ENCODE measurements at regions not wholly inside any gene's neighbourhood (a gene's known extent, or its start where the extent isn't known, plus 50 kb on each side); places are given as distances from the start of the nearest gene placed in this dataset.

DNA sequence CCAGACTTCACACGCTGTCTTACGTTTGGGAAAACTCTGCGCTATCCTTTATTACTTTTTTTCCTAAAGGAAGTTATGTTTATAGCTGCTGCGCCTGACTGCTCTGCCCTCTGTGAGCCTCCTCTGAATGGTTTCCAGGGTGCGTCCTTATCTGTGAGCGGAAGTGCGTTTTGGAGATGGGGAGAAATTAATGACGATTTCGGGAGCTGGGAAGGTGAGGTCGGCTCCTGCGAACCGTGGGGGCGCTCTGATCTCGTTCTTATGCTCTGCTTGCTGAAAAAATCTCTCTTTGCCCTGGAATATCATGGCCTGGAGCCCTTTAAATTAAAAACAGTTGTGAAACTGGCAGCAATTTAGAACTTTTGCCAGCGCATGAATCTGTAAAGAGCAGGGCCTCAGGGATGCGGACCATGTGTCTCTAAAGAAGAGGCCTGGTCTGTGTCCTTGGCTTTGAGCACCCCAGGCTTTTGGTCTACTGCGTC, 135.7 kb upstream of the ZFHX3 start:
- TF ChIP-seq CTCF (IDR thresholded peaks at IDR 0.05), result no peak
- DNase-seq (ENCODE audit: low spot score) (no peak), ATAC-seq (ENCODE audit: low FRiP score) (no peak)

GRCh38 chr16:73179705-73180331, 131.9 kb upstream of the ZFHX3 start:
- DNase-seq (ENCODE audit: low spot score), result no peak
- no peak for ATAC-seq (ENCODE audit: low FRiP score)
- TF ChIP-seq CTCF (IDR thresholded peaks at IDR 0.05), result no peak

DNA sequence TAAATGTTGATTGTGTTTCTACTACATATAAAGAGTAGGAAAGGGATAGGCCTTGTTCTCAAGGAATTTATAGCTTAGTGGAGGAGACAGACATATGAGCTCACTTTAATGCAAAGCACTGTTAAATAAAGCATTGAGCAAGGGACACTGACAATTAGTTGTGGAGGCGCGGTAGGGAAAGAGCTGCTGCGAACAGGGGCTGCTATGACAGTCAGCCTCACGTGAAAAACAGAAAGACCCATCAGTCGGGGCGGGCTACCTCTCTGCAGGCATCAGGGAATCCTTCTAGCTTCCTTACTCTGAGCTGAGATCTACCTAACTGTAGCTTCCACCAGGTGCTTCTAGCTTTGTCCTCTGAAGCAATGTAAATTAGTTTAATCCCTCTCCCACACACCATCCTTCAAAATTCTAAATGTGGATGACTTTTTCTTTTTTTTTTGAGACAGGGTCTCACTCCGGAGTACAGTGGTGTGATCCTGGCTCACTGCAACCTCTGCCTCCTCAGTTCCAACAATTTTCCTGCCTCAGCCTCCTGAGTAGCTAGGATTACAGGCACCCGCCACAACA, 129.9 kb upstream of the ZFHX3 start:
- DNase-seq (ENCODE audit: low spot score) (no peak), ATAC-seq (ENCODE audit: low FRiP score) (no peak)
- no peak for TF ChIP-seq CTCF (IDR thresholded peaks at IDR 0.05)

- ATAC-seq (ENCODE audit: low FRiP score) (no peak), DNase-seq (ENCODE audit: low spot score) (no peak)
- no peak for TF ChIP-seq CTCF (IDR thresholded peaks at IDR 0.05)
Observed at GRCh38 chr16:73176577-73177013, 128.7 kb upstream of the ZFHX3 start.

DNA sequence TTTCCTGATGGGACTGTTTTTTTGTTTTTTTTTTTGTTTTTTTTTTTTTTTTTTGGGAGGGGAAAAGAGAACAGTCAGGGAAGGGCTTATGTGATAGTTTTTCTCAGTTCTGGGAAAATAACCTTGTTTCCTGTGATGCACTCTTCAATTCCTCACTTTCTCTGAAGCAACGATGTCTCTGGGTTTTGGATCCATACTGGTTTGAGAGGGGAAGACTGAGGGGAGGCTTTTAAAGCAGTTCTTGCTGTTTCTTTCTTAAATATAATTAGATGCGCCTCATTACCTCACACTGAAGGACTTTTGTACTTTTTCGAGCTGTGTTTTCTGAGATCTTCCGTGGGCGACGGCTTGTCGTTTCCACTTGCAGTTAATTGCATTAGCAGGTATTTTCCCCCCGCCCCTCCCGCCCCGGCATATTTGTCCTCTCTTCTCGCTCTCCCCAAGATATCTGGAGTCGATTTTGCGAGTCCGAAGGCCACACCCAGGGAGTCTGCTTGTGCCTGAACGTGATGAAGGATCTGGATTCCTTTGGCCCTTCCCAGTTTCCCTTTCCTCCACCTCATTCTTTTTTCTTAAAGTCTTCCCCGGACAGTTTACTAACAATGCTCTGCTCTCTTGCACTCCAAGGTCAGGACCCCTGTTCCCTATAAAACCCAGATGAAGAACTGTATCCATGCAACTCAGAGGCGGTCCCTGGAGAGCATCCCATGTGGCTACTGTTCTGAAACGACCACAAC, 125.2 kb upstream of the ZFHX3 start:
- no peak for ATAC-seq (ENCODE audit: low FRiP score)

DNA sequence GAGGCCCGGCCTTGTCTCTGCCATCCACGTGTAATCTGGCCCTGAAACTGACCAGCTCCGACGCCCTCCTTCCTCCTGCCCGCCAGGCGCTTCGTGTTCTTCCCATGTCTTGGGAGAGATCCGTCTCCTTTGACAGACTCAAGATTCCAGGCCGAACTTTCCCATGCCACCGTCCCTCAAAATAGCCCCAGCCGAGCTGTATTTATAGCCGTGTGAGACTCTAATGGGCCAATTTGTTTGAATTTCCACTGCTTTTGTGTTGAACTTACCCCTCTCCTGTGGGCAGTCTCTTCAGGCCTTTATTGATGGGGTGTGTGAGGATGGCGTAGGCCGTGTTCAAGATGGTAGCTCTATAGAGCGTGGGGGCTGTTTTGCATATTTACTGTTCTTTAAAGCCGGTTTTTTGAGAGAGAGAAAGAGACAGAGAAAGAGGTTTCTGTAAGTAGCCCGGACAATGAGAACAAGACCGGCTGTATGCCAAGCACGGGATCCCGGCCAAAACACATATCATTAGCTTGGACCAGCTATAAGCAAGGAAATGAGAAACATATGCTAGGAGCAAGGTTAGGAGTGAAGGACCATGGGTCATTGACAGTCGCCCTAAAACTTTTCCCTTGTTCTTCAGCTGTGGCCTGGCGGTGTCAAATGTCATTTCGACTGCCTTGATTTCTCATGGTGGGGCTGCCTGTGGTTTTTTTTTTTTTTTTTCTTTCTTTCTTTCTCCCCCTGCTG, 124.5 kb upstream of the ZFHX3 start:
- DNase-seq (ENCODE audit: low spot score) (no peak), ATAC-seq (ENCODE audit: low FRiP score) (no peak)
- no peak for TF ChIP-seq CTCF (IDR thresholded peaks at IDR 0.05)

More for the DNA sequence above, 125.2 kb upstream of the ZFHX3 start:
- TF ChIP-seq CTCF (IDR thresholded peaks at IDR 0.05), result no peak
- no peak for DNase-seq (ENCODE audit: low spot score)

Data from omental fat pad (tissue), 3 donors.